ENCODE measurements at regions not wholly inside any gene's neighbourhood (a gene's known extent, or its start where the extent isn't known, plus 50 kb on each side); places are given as distances from the start of the nearest gene placed in this dataset.

DNA sequence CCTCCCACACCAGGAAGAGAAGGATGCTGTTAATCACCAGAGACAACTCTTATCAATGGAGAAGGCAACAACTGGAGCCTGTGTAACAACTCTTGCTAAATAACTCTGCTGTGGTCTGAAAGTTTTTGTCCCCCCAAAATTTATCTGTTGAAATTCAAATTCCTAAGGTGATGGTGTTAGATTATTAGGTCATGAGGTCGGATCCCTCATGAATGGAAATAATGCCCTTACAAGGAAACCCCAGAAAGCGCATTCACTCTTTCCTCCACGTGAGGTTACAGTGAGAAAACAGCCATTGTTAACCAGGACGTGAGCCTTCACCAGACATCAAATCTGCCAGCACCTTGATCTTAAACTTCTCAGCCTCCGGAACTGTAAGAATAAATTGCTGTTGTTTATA lies 141.9 kb upstream of the CXADR start:
- TF ChIP-seq, protein P1, sequence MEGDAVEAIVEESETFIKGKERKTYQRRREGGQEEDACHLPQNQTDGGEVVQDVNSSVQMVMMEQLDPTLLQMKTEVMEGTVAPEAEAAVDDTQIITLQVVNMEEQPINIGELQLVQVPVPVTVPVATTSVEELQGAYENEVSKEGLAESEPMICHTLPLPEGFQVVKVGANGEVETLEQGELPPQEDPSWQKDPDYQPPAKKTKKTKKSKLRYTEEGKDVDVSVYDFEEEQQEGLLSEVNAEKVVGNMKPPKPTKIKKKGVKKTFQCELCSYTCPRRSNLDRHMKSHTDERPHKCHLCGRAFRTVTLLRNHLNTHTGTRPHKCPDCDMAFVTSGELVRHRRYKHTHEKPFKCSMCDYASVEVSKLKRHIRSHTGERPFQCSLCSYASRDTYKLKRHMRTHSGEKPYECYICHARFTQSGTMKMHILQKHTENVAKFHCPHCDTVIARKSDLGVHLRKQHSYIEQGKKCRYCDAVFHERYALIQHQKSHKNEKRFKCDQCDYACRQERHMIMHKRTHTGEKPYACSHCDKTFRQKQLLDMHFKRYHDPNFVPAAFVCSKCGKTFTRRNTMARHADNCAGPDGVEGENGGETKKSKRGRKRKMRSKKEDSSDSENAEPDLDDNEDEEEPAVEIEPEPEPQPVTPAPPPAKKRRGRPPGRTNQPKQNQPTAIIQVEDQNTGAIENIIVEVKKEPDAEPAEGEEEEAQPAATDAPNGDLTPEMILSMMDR (conservative IDR thresholded peaks at IDR 0.05; ENCODE audit: low read depth, low read length): no peak
- no peak for TF ChIP-seq EZH2 (IDR thresholded peaks at IDR 0.05; ENCODE audit: borderline replicate concordance, low read depth, low read length, poor library complexity, severe bottlenecking)

All from A673 (cell line).